Gastrocnemius medialis (tissue), 4 donors: ENCODE measurements at regions not wholly inside any gene's neighbourhood (a gene's known extent, or its start where the extent isn't known, plus 50 kb on each side); places are given as distances from the start of the nearest gene placed in this dataset.

Experiments used
- ATAC-seq, 2 donors: fragments of 150-250 bp; one replicate each; pipeline ENCODE4 v1.9.1; 2016
- DNase-seq, 2 donors: peaks; one replicate each; pipeline ENCODE4 v3.0.0-alpha.2; 2019
- H3K27ac ChIP-seq, 4 donors: fragments of 200-600 bp; sonication (generic); 1 replicate in 1 of 4; 2 replicates in 3 of 4; pipeline ENCODE4 v1.5.1; 2016 to 2018; ENCODE audit warnings: mild to moderate bottlenecking in 2 of 4, moderate library complexity in 1 of 4
- H3K27me3 ChIP-seq, 3 donors: fragments of 200-600 bp; sonication (generic) in 2 of 3; 1 replicate in 1 of 3; 2 replicates in 2 of 3; pipeline versions ENCODE4 v1.5.1 to v1.6.0; 2016 to 2019; ENCODE audit warnings: mild to moderate bottlenecking in 1 of 3, moderate library complexity in 1 of 3
- H3K36me3 ChIP-seq, 2 donors: fragments of 200-600 bp; sonication (generic) in 1 of 2; one replicate each; pipeline ENCODE4 v1.5.1; 2017 to 2018
- H3K4me1 ChIP-seq, 2 donors: fragments of 200-600 bp; sonication (generic) in 1 of 2; one replicate each; pipeline ENCODE4 v1.5.1; 2016 to 2017; ENCODE audit warnings: mild to moderate bottlenecking in 2 of 2
- H3K4me3 ChIP-seq, 4 donors: fragments of 200-600 bp; sonication (generic) in 3 of 4; 1 replicate in 1 of 4; 2 replicates in 3 of 4; pipeline ENCODE4 v1.5.1; 2016 to 2019; ENCODE audit warnings: mild to moderate bottlenecking in 2 of 4
- H3K9me3 ChIP-seq, 3 donors: fragments of 200-600 bp; sonication (generic) in 2 of 3; 1 replicate in 1 of 3; 2 replicates in 2 of 3; pipeline ENCODE4 v1.5.1; 2016 to 2019
- POLR2A ChIP-seq, 2 donors: fragments of 450-650 bp; IDR thresholded peaks; one replicate each; pipeline ENCODE4 v1.6.1; 2017; ENCODE audit warnings: antibody characterized with exemption in 2 of 2, mild to moderate bottlenecking in 2 of 2, moderate library complexity in 2 of 2
- in situ Hi-C, 4 donors: fragments of 200-750 bp; cut with MboI; loops; one replicate each; pipeline versions ENCODE4 v1.15.0 to v1.8.0; 2017; ENCODE audit warnings: low sequenced_read_pairs in 4 of 4
- intact Hi-C: fragments of 100-400 bp; cut with DNase I; formaldehyde crosslinking; loops from one replicate; pipeline ENCODE4 v1.15.1; 2023; ENCODE audit warnings: low total_unique reads
- TF ChIP-seq, protein P1 (sequence below), 5 experiments: fragments of 450-650 bp in 3 of 5; fragments of 200-600 bp in 2 of 5; sonication (generic) in 2 of 5; IDR thresholded peaks in 4 of 5; conservative IDR thresholded peaks in 1 of 5; 1 replicate in 4 of 5; 2 replicates in 1 of 5; pipeline ENCODE4 v1.5.1; 2016 to 2019; ENCODE audit warnings: antibody characterized with exemption in 5 of 5, mild to moderate bottlenecking in 3 of 5, moderate library complexity in 3 of 5

DNA sequence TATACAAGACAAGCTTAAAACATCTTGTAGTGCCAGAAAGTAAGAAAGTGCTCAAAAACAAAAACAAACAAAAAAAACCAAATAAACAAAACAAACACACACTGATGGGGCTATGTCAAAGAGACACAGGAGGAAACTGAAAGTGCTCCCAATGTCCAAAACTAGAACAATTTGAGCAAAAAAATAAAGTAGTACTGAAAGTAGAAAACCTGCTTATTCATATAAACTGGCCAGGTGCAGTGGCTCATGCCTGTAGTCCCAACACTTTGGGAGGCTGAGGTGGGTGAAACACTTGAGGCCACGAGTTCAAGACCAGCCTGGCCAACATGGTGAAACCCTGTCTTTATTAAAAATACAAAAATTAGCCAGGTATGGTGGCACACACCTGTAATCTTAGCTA is 129.9 kb downstream of the GLUL start:
- H3K9me3 ChIP-seq = no peaks in the 10 kb centered on the region
- no peaks in the 10 kb centered on the region for H3K27me3 ChIP-seq
- TF ChIP-seq, protein P1, sequence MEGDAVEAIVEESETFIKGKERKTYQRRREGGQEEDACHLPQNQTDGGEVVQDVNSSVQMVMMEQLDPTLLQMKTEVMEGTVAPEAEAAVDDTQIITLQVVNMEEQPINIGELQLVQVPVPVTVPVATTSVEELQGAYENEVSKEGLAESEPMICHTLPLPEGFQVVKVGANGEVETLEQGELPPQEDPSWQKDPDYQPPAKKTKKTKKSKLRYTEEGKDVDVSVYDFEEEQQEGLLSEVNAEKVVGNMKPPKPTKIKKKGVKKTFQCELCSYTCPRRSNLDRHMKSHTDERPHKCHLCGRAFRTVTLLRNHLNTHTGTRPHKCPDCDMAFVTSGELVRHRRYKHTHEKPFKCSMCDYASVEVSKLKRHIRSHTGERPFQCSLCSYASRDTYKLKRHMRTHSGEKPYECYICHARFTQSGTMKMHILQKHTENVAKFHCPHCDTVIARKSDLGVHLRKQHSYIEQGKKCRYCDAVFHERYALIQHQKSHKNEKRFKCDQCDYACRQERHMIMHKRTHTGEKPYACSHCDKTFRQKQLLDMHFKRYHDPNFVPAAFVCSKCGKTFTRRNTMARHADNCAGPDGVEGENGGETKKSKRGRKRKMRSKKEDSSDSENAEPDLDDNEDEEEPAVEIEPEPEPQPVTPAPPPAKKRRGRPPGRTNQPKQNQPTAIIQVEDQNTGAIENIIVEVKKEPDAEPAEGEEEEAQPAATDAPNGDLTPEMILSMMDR (IDR thresholded peaks at IDR 0.05 in 4 of 5, conservative IDR thresholded peaks at IDR 0.05 in 1 of 5) = no peak
- no peak for TF ChIP-seq POLR2A (IDR thresholded peaks at IDR 0.05)
- no peak overlapping the region for H3K27ac ChIP-seq
- H3K4me1 ChIP-seq = peaks cover 0 to 9% of the 10 kb centered on the region in 2 donors
- no peak for DNase-seq
- intact Hi-C loops = no loop called here
- in situ Hi-C loops = no loop called here
- ATAC-seq = no peak
- H3K36me3 ChIP-seq = no peaks in the 10 kb centered on the region
- H3K4me3 ChIP-seq = no peak overlapping the region

DNA sequence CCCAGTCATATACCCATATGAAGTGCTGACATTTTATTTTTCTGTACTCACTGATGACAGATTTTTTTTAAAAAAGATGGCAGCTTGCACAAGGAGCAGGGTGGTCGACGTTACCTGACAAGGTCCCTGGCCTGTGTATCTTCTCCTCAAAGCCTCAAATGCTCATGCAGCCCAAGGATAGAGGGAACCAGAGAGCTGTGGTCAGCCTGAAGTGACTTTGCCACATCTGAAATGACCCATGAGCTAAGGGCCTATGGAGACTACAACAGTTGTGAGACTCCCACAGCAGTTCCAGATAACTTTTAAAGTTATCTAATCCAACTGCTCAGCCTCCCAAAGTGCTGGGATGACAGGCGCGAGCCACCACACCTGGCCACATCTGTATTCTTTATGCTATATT is 131.1 kb downstream of the GLUL start:
- DNase-seq = no peak
- intact Hi-C loops (no loop called here), in situ Hi-C loops (no loop called here)
- Histone ChIP-seq H3K27me3 (no peaks in the 10 kb centered on the region), H3K4me1 (peaks cover 0 to 9% of the 10 kb centered on the region in 2 donors), H3K4me3 (no peak overlapping the region), H3K27ac (no peak overlapping the region), H3K36me3 (no peaks in the 10 kb centered on the region), H3K9me3 (no peaks in the 10 kb centered on the region)
- ATAC-seq = no peak
- TF ChIP-seq, protein P1 (IDR thresholded peaks at IDR 0.05 in 4 of 5, conservative IDR thresholded peaks at IDR 0.05 in 1 of 5) = no peak

DNA sequence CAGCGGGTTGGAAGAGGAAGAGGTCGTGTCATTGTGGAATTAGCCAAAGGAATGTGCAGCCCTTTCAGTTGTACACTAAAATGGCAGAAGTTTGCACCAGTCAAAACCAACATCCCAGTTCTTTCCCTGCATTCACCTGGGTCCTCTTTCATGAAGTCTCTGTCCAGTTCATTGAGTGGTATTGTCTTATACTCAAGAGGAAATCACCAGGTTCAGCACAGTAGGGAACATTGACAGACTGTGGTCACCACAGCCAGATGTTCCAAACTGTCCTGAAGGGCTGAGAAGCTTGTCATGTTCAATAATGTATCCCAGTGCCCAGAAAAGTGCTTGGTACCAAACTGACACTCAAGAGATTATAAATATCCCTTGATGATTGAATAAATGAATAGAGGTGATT is 131.6 kb downstream of the GLUL start:
- Histone ChIP-seq H3K4me1 (peaks cover 0 to 9% of the 10 kb centered on the region in 2 donors), H3K27me3 (no peaks in the 10 kb centered on the region), H3K4me3 (no peak overlapping the region), H3K9me3 (no peaks in the 10 kb centered on the region), H3K36me3 (no peaks in the 10 kb centered on the region), H3K27ac (peak overlapping the region in 1 of 4 donors; percentile 47)
- ATAC-seq (no peak), DNase-seq (no peak)
- intact Hi-C loops = no loop called here
- in situ Hi-C loops = no loop called here
- TF ChIP-seq, protein P1 (IDR thresholded peaks at IDR 0.05 in 4 of 5, conservative IDR thresholded peaks at IDR 0.05 in 1 of 5) = no peak
- TF ChIP-seq POLR2A (IDR thresholded peaks at IDR 0.05) = no peak

DNA sequence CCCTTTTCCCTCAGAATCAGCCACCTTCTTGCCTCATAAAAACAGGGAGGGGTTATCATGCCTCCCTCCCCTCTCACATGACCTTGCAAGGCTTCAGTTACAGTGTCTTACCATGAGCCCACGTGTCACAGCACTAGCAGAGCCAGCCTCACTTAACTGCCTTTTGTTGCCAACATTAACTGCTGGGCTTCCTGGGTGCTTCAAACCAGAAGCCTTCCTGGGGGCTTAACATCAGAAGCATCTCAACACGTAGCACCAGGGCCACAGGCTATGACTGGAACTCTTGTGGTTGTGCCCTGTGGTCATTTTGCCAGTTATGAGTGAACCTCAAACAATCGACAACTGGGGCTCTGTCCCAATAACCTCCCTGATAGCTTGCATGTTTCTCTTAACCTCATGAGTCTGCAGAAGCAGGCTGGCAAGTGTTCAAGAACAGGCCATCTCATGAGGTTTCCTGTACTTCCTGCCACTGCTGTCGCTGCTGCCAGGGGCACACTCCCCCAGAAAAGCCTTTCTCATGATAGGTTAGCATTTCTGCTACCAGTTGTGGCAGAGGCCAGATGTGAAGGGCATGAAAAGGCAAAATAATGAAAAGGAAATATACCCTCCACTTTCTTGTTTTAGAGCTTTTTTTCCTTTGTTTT is 132.2 kb downstream of the GLUL start:
- Histone ChIP-seq H3K36me3 (no peaks in the 10 kb centered on the region), H3K9me3 (no peaks in the 10 kb centered on the region), H3K4me3 (no peak overlapping the region), H3K27me3 (no peaks in the 10 kb centered on the region), H3K4me1 (peaks cover 0 to 4% of the 10 kb centered on the region in 2 donors), H3K27ac (peak overlapping the region; percentile 27 to 47 (median 34))
- peak; percentile 70 to 84 for ATAC-seq
- in situ Hi-C loops = no loop called here
- intact Hi-C loops = no loop called here
- peak; percentile 52 to 69 for DNase-seq
- TF ChIP-seq, protein P1 (IDR thresholded peaks at IDR 0.05 in 4 of 5, conservative IDR thresholded peaks at IDR 0.05 in 1 of 5) = no peak
